GM19455 (cell line): ENCODE measurements at regions not wholly inside any gene's neighbourhood (a gene's known extent, or its start where the extent isn't known, plus 50 kb on each side); places are given as distances from the start of the nearest gene placed in this dataset.

Experiments used
- ATAC-seq: cut with Tn5 transposase; IDR thresholded peaks from one replicate; pipeline ENCODE4 v1.9.1; 2021; ENCODE audit not compliant: unreplicated experiment

- no peak for ATAC-seq
Measured at GRCh38 chr6:140931581-140931980, 1201.1 kb upstream of the GJE1 start.

- ATAC-seq: no peak
Measured at GRCh38 chr6:140929121-140929520, 1203.6 kb upstream of the GJE1 start.

GRCh38 chr6:140923048-140923447 is 1209.7 kb upstream of the GJE1 start:
- no peak for ATAC-seq

GRCh38 chr6:140921366-140922226 is 1211.1 kb upstream of the GJE1 start:
- peak; percentile 58 for ATAC-seq

- ATAC-seq: no peak
Measured at GRCh38 chr6:140917911-140918310, 1214.8 kb upstream of the GJE1 start.

- ATAC-seq: no peak
Measured at GRCh38 chr6:140915551-140915950, 1217.2 kb upstream of the GJE1 start.

GRCh38 chr6:140915103-140915502 is 1217.6 kb upstream of the GJE1 start:
- no peak for ATAC-seq

GRCh38 chr6:140912686-140913085 is 1220.0 kb upstream of the GJE1 start:
- ATAC-seq: no peak

GRCh38 chr6:140909625-140910024 is 1223.1 kb upstream of the GJE1 start:
- ATAC-seq: no peak

- ATAC-seq: no peak
Measured at GRCh38 chr6:140909156-140909555, 1223.6 kb upstream of the GJE1 start.

GRCh38 chr6:140908505-140908904 is 1224.2 kb upstream of the GJE1 start:
- ATAC-seq: no peak

GRCh38 chr6:140907235-140907634 is 1225.5 kb upstream of the GJE1 start:
- ATAC-seq: no peak

- ATAC-seq: no peak
Measured at GRCh38 chr6:140905724-140906123, 1227.0 kb upstream of the GJE1 start.

- ATAC-seq: no peak
Measured at GRCh38 chr6:140905050-140905449, 1227.7 kb upstream of the GJE1 start.

GRCh38 chr6:140897804-140898573 is 1234.7 kb upstream of the GJE1 start:
- no peak for ATAC-seq

GRCh38 chr6:140897349-140897748 is 1235.4 kb upstream of the GJE1 start:
- ATAC-seq: no peak

- ATAC-seq: no peak
Measured at GRCh38 chr6:140893432-140893831, 1239.3 kb upstream of the GJE1 start.

- ATAC-seq: no peak
Measured at GRCh38 chr6:140879946-140880345, 1252.8 kb upstream of the GJE1 start.

- ATAC-seq: no peak
Measured at GRCh38 chr6:140874066-140874465, 1258.7 kb upstream of the GJE1 start.

GRCh38 chr6:140872885-140873284 is 1259.8 kb upstream of the GJE1 start:
- no peak for ATAC-seq

GRCh38 chr6:140871911-140872310 is 1260.8 kb upstream of the GJE1 start:
- ATAC-seq: no peak

GRCh38 chr6:140867336-140867735 is 1265.4 kb upstream of the GJE1 start:
- ATAC-seq: no peak
